Activated CD4-positive, alpha-beta T cell treated with anti-CD3 and anti-CD28 coated beads for 36 hours (primary cell): ENCODE measurements at regions not wholly inside any gene's neighbourhood (a gene's known extent, or its start where the extent isn't known, plus 50 kb on each side); places are given as distances from the start of the nearest gene placed in this dataset.

Source experiments
- ATAC-seq: fragments of 200-7000 bp; cut with Tn5 transposase; one replicate; pipeline ENCODE4 v1.10.0; 2021; ENCODE audit warnings: mild to moderate bottlenecking, moderate library complexity
- CTCF ChIA-PET: fragments of 350-600 bp; sonication (Branson Sonifier 250); formaldehyde crosslinking; loops from one replicate; lab custom pipeline; 2021; ENCODE audit warnings: antibody characterized with exemption; lab: Charles Lee
- POLR2A ChIA-PET: fragments of 350-600 bp; sonication (Branson Sonifier 250); formaldehyde crosslinking; loops from one replicate; lab custom pipeline; 2021; ENCODE audit warnings: antibody characterized with exemption, inconsistent platforms; lab: Charles Lee
- DNase-seq: peaks from one replicate; pipeline ENCODE4 v3.0.0-alpha.2; 2020
- H3K27ac Mint-ChIP-seq: one replicate; pipeline ENCODE4 v1.8.0; 2021; ENCODE audit warnings: mixed read lengths
- H3K27me3 Mint-ChIP-seq: one replicate; pipeline ENCODE4 v1.8.0; 2021; ENCODE audit warnings: mixed read lengths
- H3K36me3 Mint-ChIP-seq: one replicate; pipeline ENCODE4 v1.8.0; 2021; ENCODE audit warnings: low read depth, mixed read lengths
- H3K4me1 Mint-ChIP-seq: one replicate; pipeline ENCODE4 v1.8.0; 2021; ENCODE audit warnings: mixed read lengths
- H3K4me3 Mint-ChIP-seq: one replicate; pipeline ENCODE4 v1.8.0; 2021; ENCODE audit warnings: mild to moderate bottlenecking, moderate library complexity, mixed read lengths
- H3K9me3 Mint-ChIP-seq: one replicate; pipeline ENCODE4 v1.8.0; 2021; ENCODE audit warnings: low read depth, mixed read lengths
- intact Hi-C, 2 experiments: fragments of 100-400 bp; cut with DNase I in 1 of 2; cut with micrococcal nuclease in 1 of 2; formaldehyde crosslinking; loops; one replicate each; pipeline versions ENCODE4 v1.14.2 to v1.15.1; 2022 to 2024; cut with DNase I, micrococcal nuclease

DNA sequence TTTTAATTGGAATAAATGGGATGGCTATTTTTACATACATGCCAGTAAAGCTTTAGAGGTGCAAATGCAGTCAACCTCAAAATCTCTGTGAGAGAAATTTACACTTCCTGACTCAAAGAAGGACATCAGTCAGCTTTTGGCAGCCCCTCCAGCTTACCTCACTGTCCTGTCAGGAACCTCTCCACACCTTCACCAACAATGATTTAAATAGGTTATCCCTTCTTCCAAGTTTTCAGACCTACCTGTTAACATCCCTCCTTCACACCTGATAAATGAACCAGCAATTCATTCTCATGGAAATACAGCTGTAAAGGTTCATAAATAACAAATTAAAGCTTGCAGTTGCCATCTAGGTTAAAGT is 286.1 kb downstream of the SHOX2 start:
- POLR2A ChIA-PET = no interaction called here
- CTCF ChIA-PET = no interaction called here
- ATAC-seq = no peak
- intact Hi-C loops = no loop called here
- H3K9me3 Mint-ChIP-seq = no peaks in the 10 kb centered on the region
- no peak overlapping the region for H3K4me3 Mint-ChIP-seq
- no peaks in the 10 kb centered on the region for H3K36me3 Mint-ChIP-seq
- peaks cover 2% of the 10 kb centered on the region for H3K27me3 Mint-ChIP-seq
- DNase-seq = no peak
- H3K4me1 Mint-ChIP-seq = no peaks in the 10 kb centered on the region
- no peak overlapping the region for H3K27ac Mint-ChIP-seq

DNA sequence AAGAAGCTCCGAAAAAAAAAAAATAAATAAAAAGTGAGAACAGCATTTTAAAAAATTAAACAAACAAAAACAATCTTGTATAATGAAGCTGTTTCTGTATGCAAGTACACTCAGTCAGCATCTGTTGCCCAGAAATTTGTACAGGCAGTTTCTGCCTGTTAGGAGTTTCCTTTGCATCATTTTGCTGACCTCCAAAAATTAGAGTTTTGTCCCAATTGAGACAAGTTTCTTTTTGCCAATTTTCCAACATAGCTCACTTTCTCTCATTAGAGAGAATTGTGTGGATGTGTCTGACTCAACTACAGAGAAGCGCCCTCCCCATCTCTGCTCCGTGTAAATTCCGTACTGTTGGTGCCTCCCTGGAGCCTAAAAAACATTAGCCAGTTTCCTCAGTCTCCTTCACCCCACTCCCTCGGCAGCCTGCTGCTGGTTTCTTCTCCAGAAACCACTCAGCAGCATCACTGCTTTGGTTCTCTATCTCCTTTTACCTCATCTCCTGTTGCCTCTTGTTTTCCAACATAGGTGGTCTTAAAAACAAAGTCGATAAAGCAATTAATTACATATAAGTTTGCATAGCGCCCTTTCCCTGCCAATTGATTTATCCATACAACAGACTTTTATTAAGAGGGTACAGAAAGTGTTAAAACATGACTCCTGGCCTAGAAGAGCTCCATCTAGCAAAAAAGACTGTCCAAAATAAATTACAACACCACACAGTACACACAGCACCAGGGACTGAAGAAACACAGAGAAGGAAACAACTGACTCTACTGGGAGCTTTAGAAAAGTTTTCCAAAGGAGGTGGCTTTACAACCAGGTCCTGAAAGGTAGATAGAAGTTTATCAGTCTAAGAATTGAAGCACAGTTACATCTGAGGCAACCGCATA is 286.7 kb downstream of the SHOX2 start:
- H3K27ac Mint-ChIP-seq = no peak overlapping the region
- H3K27me3 Mint-ChIP-seq = peaks cover 2% of the 10 kb centered on the region
- H3K36me3 Mint-ChIP-seq = no peaks in the 10 kb centered on the region
- DNase-seq = no peak
- H3K9me3 Mint-ChIP-seq = no peaks in the 10 kb centered on the region
- ATAC-seq = no peak
- no peaks in the 10 kb centered on the region for H3K4me1 Mint-ChIP-seq
- intact Hi-C loops = no loop called here
- no peak overlapping the region for H3K4me3 Mint-ChIP-seq
- CTCF ChIA-PET = no interaction called here
- POLR2A ChIA-PET = no interaction called here

DNA sequence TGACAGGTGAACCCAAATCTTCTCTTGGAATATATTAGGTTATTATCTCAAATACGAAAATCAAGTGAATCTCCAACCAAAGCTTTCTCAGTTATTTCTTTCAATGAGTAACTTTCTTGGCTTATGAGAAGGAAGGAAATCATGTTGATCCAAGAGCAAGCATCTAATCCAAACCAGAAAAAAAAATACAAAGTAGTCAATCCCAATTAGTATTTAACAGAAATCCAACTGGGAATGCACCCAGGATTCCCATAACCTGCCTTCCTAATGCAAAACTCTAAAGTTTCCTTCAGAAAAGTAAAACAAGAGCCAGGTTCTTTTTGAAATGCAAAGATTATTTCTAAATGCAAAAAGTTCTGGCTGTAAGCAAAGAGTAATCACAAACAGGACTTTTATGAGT is 289.3 kb downstream of the SHOX2 start:
- H3K27ac Mint-ChIP-seq = no peak overlapping the region
- intact Hi-C loops = no loop called here
- POLR2A ChIA-PET = no interaction called here
- CTCF ChIA-PET = interaction anchor here (1.0 kb wide), 1 partner anchor 210 kb away, joined by 3 read pairs; no protein-coding TSS in a partner anchor
- H3K4me3 Mint-ChIP-seq = no peak overlapping the region
- no peaks in the 10 kb centered on the region for H3K9me3 Mint-ChIP-seq
- H3K27me3 Mint-ChIP-seq = peaks cover 2% of the 10 kb centered on the region
- DNase-seq (no peak), ATAC-seq (no peak)
- H3K36me3 Mint-ChIP-seq = no peaks in the 10 kb centered on the region
- no peaks in the 10 kb centered on the region for H3K4me1 Mint-ChIP-seq

DNA sequence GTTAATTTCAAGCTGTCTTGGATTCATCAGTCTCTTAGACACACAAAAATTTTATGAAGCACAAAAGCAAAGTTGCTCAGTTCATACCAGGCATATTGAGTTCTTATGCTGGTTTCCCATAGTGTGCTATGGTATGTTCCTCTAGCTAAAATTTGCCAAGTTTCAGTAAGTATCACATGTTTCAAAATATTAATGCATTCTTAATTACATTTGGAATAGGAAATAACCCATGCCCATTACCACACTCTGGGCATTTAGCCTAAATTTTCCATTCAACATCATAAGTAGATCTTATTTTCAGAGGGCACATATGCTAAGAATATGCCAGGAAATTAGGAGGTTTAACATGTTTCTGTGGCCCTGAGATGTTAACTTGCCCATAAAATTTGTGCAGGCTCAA is 289.9 kb downstream of the SHOX2 start:
- ATAC-seq (no peak), DNase-seq (no peak)
- Mint-ChIP-seq H3K9me3 (no peaks in the 10 kb centered on the region), H3K4me3 (no peak overlapping the region), H3K4me1 (no peaks in the 10 kb centered on the region), H3K27me3 (peaks cover 2% of the 10 kb centered on the region), H3K36me3 (no peaks in the 10 kb centered on the region), H3K27ac (no peak overlapping the region)
- ChIA-PET POLR2A (no interaction called here), CTCF (no interaction called here)
- intact Hi-C loops = no loop called here

DNA sequence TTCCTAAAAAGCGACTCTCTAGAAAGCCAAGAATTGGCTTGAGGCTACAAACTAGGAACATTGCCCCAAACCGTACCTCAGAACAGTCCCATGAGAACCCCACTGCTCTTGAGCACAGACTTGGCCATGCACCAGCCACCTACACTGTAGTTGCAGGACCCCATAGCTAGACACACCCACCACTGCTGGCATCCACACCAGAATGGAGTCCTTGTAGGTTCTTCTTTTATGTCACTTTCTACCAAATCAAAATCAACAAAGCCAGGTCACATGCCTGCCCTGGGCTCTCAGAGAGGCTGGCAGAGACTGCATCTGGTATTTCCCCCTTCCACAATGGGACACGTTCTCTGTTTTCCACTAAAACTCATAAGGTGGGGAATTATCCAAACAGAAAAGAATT is 290.5 kb downstream of the SHOX2 start:
- intact Hi-C loops = no loop called here
- Mint-ChIP-seq H3K27me3 (peaks cover 2% of the 10 kb centered on the region), H3K27ac (no peak overlapping the region), H3K4me1 (no peaks in the 10 kb centered on the region), H3K9me3 (no peaks in the 10 kb centered on the region), H3K4me3 (no peak overlapping the region), H3K36me3 (no peaks in the 10 kb centered on the region)
- ATAC-seq = no peak
- ChIA-PET CTCF (no interaction called here), POLR2A (no interaction called here)
- DNase-seq = no peak

DNA sequence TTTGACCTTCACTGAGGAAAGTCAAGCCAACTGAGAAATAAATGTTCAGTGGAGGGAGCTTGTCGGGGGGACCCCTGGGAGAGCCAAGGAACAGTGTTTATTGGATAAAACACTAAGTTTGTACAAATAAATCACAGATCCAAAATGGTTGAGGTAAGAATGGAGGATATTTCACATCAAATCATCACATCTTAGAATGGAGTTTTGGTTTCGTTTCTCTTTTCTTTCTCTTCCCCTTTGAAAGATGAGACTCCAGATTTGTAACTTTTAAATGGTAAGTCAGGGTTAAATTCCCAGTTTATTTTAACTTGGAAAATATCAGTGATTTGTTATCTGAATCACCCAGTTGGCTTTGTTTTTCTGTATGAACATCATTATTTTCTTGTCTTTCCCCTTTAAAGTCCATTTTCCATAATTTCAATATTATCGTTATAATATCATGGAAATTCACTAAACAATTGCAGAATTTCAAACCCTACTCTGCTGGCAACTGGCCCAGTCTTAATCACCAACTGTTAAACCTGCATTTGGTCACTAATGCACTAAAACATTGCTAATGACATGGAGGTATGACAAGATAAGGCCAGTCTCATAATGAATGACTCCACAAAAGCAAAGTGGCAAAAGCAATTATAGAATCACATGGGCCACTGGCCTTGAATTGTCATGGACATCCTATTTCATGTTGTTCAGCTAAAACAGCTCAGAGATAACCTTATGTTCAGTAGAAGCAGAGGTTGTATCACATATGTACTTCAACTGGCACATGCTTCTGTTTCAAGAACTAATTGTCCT is 295.1 kb downstream of the SHOX2 start:
- Mint-ChIP-seq H3K4me3 (no peak overlapping the region), H3K27me3 (peaks cover under 1% of the 10 kb centered on the region), H3K9me3 (no peaks in the 10 kb centered on the region), H3K36me3 (no peaks in the 10 kb centered on the region), H3K27ac (no peak overlapping the region), H3K4me1 (no peaks in the 10 kb centered on the region)
- no peak for ATAC-seq
- ChIA-PET POLR2A (no interaction called here), CTCF (no interaction called here)
- intact Hi-C loops = no loop called here
- no peak for DNase-seq

DNA sequence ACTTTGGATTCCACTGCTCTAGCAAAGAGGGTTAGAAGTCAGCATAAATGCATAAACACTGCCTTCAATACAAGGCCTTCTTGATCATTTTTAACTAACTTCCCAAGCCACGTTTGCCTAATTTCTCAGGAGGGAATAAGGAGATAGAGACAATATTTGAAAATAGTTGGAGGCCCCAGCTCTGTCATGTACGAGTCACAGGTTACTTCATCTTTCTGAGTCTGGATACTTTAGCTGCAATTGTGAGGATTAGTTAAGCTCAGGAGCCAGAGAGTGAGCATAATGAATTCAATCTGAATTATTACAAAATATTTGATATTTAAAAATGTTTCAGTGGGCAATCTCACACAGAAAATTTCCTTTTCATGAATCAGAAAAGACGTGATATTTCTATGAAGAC is 298.9 kb downstream of the SHOX2 start:
- peaks cover 2% of the 10 kb centered on the region for H3K27me3 Mint-ChIP-seq
- no peaks in the 10 kb centered on the region for H3K36me3 Mint-ChIP-seq
- CTCF ChIA-PET = no interaction called here
- DNase-seq (no peak), ATAC-seq (no peak)
- POLR2A ChIA-PET = no interaction called here
- H3K9me3 Mint-ChIP-seq = no peaks in the 10 kb centered on the region
- no peak overlapping the region for H3K4me3 Mint-ChIP-seq
- no peak overlapping the region for H3K27ac Mint-ChIP-seq
- intact Hi-C loops = no loop called here
- no peaks in the 10 kb centered on the region for H3K4me1 Mint-ChIP-seq

DNA sequence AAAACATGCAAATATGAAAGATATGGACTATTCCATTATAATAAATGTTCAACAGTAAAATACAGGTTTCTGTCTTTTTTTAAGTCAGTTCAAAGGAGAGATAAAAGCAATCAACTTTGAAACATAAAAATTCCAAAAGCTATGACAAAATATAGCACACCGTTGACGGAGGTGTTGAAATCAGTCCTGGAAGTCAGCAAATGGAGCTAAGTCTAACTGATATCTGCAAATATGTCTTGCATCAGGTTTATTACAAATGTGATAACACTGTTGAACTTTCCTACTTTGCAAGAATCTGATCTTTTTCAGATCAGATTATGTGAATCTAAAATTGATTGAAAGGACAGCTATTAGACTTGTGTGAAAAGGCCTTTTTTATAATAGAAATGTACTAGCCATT is 300.7 kb downstream of the SHOX2 start:
- Mint-ChIP-seq H3K27ac (no peak overlapping the region), H3K9me3 (peaks cover 6% of the 10 kb centered on the region), H3K27me3 (peaks cover 2% of the 10 kb centered on the region), H3K4me3 (no peak overlapping the region), H3K4me1 (no peaks in the 10 kb centered on the region), H3K36me3 (no peaks in the 10 kb centered on the region)
- intact Hi-C loops = no loop called here
- ATAC-seq (no peak), DNase-seq (no peak)
- ChIA-PET CTCF (interaction anchor here (0.7 kb wide), 1 partner anchor 199 kb away, joined by 3 read pairs; no protein-coding TSS in a partner anchor), POLR2A (no interaction called here)

DNA sequence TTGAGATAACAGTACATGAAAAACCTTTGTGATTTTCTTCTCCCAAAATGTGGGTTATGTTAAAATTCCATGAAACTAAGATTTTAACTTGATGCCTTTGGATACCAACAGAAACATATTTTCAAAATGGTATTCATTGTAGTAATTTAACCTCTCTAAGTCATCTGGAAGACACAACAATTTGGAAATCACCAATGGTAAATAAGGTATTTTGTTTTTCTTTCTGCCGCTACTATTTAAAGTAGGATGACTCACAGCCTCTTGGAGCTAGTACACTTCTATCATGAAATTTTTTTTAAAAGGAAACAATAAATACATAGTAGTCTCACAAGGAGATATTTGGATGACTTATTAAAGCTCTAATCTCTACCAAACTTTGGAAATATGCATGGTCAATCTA is 291.6 kb upstream of the VEPH1 start:
- POLR2A ChIA-PET = no interaction called here
- no peaks in the 10 kb centered on the region for H3K9me3 Mint-ChIP-seq
- ATAC-seq = no peak

DNA sequence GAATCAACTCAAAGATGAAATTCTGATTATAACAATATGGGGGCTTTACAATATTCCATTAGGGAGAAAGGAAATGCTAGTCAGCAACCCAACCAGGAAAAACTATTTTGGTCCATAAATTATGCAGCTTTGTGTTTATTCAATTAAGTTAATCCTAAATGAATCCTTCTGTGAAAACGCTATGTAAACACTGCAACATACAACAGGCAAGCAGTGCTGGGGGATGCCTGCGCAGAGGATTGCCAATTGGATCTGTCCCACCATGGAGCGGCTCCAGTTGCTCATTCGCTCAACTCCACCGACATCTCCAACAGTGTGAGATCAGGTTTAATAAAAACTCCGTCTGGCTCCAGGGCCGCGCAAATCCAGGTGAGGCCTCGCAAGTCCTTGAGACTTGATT is 290.5 kb upstream of the VEPH1 start:
- H3K4me3 Mint-ChIP-seq = no peak overlapping the region
- ATAC-seq (no peak), DNase-seq (no peak)
- no peaks in the 10 kb centered on the region for H3K36me3 Mint-ChIP-seq
- H3K4me1 Mint-ChIP-seq = no peaks in the 10 kb centered on the region
- POLR2A ChIA-PET = no interaction called here
- no peak overlapping the region for H3K27ac Mint-ChIP-seq
- intact Hi-C loops = no loop called here
- H3K9me3 Mint-ChIP-seq = no peaks in the 10 kb centered on the region
- no peaks in the 10 kb centered on the region for H3K27me3 Mint-ChIP-seq
- CTCF ChIA-PET = no interaction called here

More for the DNA sequence above, 291.6 kb upstream of the VEPH1 start:
- Mint-ChIP-seq H3K4me3 (no peak overlapping the region), H3K4me1 (no peaks in the 10 kb centered on the region), H3K36me3 (no peaks in the 10 kb centered on the region), H3K27ac (no peak overlapping the region), H3K27me3 (no peaks in the 10 kb centered on the region)
- DNase-seq = no peak
- CTCF ChIA-PET = no interaction called here
- intact Hi-C loops = no loop called here

DNA sequence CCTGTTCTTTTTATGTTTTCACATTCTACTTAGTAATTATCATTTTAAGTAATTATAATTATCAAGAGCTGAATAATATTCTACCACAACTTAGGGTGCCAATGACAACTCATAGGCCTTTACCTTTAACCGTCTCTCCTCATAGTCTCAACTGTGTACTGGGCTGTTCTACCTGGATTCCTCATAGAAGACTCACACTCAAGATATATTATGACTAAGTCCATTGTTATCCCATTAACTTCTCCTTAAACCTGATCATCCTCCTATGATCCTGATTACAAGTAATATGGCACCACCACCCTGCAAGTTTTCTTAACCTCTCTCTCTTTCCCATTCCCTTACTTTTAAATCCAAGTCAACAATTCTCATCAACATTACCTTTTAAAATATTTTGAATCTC is 285.9 kb upstream of the VEPH1 start:
- ChIA-PET POLR2A (no interaction called here), CTCF (no interaction called here)
- H3K27ac Mint-ChIP-seq = no peak overlapping the region
- ATAC-seq (no peak), DNase-seq (no peak)
- H3K27me3 Mint-ChIP-seq = no peaks in the 10 kb centered on the region
- no peaks in the 10 kb centered on the region for H3K4me1 Mint-ChIP-seq
- intact Hi-C loops = no loop called here
- H3K9me3 Mint-ChIP-seq = no peaks in the 10 kb centered on the region
- H3K36me3 Mint-ChIP-seq = no peaks in the 10 kb centered on the region
- H3K4me3 Mint-ChIP-seq = no peak overlapping the region

DNA sequence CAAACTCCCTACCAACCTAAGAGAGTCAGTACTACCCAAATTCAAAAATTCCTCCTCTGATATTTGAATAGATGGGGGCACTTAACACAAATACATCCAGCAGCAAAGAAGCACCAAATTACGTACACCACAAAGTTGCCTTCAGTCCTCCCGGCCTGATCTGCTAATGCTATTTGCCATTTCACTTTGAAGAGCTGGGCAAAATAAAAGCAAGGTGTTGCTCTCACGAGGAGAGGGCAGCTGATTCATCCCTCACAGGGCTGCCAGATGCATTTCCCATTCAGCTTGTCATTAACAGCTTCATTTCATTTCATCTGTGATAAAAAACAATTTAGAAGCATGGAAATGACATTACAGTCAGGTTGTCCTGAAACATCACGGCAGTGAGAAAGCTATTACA is 283.4 kb upstream of the VEPH1 start:
- intact Hi-C loops = no loop called here
- Mint-ChIP-seq H3K9me3 (no peaks in the 10 kb centered on the region), H3K4me1 (no peaks in the 10 kb centered on the region), H3K4me3 (no peak overlapping the region), H3K27me3 (no peaks in the 10 kb centered on the region), H3K27ac (no peak overlapping the region), H3K36me3 (no peaks in the 10 kb centered on the region)
- DNase-seq (no peak), ATAC-seq (no peak)
- CTCF ChIA-PET = no interaction called here
- POLR2A ChIA-PET = no interaction called here
